ENCODE measurements at regions not wholly inside any gene's neighbourhood (a gene's known extent, or its start where the extent isn't known, plus 50 kb on each side); places are given as distances from the start of the nearest gene placed in this dataset.

- no peak for TF ChIP-seq POLR2AphosphoS5 (IDR thresholded peaks at IDR 0.05)
- TF ChIP-seq POLR2A (IDR thresholded peaks at IDR 0.05): no peak
- no peak for TF ChIP-seq CTCF (IDR thresholded peaks at IDR 0.05)
- DNase-seq (ENCODE audit: low spot score in 2 of 2): no peak
- intact Hi-C loops (cut with DNase I; ENCODE audit: low total_unique reads): no loop called here
- H3K4me3 ChIP-seq: no peak overlapping the region
- H3K4me1 ChIP-seq: no peaks in the 10 kb centered on the region
- no peaks in the 10 kb centered on the region for H3K27me3 ChIP-seq
- H3K27ac ChIP-seq: no peak overlapping the region
- H3K9me3 ChIP-seq: no peaks in the 10 kb centered on the region
- H3K36me3 ChIP-seq: no peaks in the 10 kb centered on the region
Observed at GRCh38 chr2:187264612-187265011, 183.4 kb downstream of the CALCRL start.

DNA sequence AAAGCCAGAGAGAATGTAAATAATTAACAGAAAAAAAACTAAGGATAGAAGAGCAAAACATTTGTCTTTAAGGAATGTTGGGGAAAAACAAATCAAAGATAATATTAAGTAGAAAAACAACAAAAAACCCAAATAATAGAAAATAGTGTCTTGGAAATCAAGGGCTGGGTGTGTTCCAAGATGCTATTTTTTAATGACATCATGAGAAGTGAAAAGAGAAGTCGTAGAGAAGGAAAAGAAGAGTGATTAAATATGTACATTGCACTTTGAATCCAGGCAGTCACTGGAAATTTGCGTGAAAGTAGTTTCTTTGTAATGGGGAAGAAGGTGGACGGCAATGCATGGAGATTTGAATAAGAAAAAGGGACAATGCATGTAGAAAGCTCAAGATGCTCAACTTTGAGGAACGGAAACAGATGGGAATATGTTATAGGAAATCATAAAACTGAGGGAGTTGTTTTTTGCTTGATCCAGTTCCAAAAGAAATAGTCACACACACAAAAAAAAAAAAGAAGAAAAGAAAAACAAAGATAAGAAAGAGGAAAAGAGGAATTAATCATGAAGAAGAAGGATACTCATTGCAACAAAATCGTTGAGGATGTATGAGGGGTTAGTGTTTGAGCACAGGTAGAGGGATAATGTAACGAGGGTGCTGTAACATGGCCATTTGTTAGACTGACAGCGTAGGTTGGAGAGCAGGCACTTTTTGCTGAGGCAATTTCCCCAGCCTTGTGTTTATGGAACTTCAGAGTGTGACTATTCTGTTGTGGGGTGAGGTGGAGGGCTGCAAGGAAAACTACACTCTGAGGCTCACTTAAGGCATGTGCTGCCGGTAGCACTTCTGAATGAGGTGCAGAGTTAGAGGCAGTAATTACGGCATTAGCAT lies 184.1 kb downstream of the CALCRL start:
- Histone ChIP-seq H3K9me3 (no peaks in the 10 kb centered on the region), H3K4me3 (no peak overlapping the region), H3K27ac (no peak overlapping the region), H3K4me1 (no peaks in the 10 kb centered on the region), H3K36me3 (no peaks in the 10 kb centered on the region), H3K27me3 (no peaks in the 10 kb centered on the region)
- no peak for DNase-seq (ENCODE audit: low spot score in 2 of 2)
- TF ChIP-seq POLR2AphosphoS5 (IDR thresholded peaks at IDR 0.05): no peak
- no peak for TF ChIP-seq POLR2A (IDR thresholded peaks at IDR 0.05)
- no peak for TF ChIP-seq CTCF (IDR thresholded peaks at IDR 0.05)
- intact Hi-C loops (cut with DNase I; ENCODE audit: low total_unique reads): no loop called here

DNA sequence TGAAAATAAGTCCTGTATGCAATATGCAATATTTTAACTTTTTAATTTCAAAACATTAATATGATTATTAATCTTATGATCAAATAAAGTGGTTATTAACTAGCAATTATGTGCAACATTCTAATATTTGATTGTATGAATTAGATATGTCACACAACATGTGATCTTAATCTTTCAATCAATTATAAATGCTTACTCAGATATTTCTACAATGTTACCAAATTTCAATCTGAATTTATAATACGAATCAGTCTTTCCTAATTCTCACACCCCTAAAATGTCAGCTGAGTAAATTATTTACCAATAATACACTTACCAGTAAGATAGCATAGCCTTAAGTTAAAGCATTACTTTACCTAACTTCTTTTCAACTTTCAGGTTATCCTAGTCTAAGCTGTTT lies 186.3 kb downstream of the CALCRL start:
- Histone ChIP-seq H3K4me3 (no peak overlapping the region), H3K9me3 (no peaks in the 10 kb centered on the region), H3K4me1 (no peaks in the 10 kb centered on the region), H3K27me3 (no peaks in the 10 kb centered on the region), H3K36me3 (no peaks in the 10 kb centered on the region), H3K27ac (no peak overlapping the region)
- intact Hi-C loops (cut with DNase I; ENCODE audit: low total_unique reads): no loop called here
- DNase-seq (ENCODE audit: low spot score in 2 of 2): no peak
- TF ChIP-seq POLR2A (IDR thresholded peaks at IDR 0.05) (no peak), POLR2AphosphoS5 (IDR thresholded peaks at IDR 0.05) (no peak), CTCF (IDR thresholded peaks at IDR 0.05) (no peak)

- H3K9me3 ChIP-seq: no peaks in the 10 kb centered on the region
- H3K27me3 ChIP-seq: no peaks in the 10 kb centered on the region
- no peaks in the 10 kb centered on the region for H3K36me3 ChIP-seq
- intact Hi-C loops (cut with DNase I; ENCODE audit: low total_unique reads): no loop called here
- no peak overlapping the region for H3K27ac ChIP-seq
- TF ChIP-seq CTCF (IDR thresholded peaks at IDR 0.05): no peak
- H3K4me3 ChIP-seq: no peak overlapping the region
- DNase-seq (ENCODE audit: low spot score in 2 of 2): no peak
- no peaks in the 10 kb centered on the region for H3K4me1 ChIP-seq
Observed at GRCh38 chr2:187252063-187252462, 196.0 kb downstream of the CALCRL start.

GRCh38 chr2:187250137-187250536 lies 197.9 kb downstream of the CALCRL start:
- no peaks in the 10 kb centered on the region for H3K9me3 ChIP-seq
- intact Hi-C loops (cut with DNase I; ENCODE audit: low total_unique reads): no loop called here
- no peak overlapping the region for H3K4me3 ChIP-seq
- no peaks in the 10 kb centered on the region for H3K27me3 ChIP-seq
- no peak for DNase-seq (ENCODE audit: low spot score in 2 of 2)
- H3K4me1 ChIP-seq: no peaks in the 10 kb centered on the region
- H3K27ac ChIP-seq: no peak overlapping the region
- H3K36me3 ChIP-seq: no peaks in the 10 kb centered on the region
- TF ChIP-seq POLR2A (IDR thresholded peaks at IDR 0.05) (no peak), CTCF (IDR thresholded peaks at IDR 0.05) (no peak), POLR2AphosphoS5 (IDR thresholded peaks at IDR 0.05) (no peak)
